Astrocyte (in vitro differentiated cells and primary cell): ENCODE measurements at regions not wholly inside any gene's neighbourhood (a gene's known extent, or its start where the extent isn't known, plus 50 kb on each side); places are given as distances from the start of the nearest gene placed in this dataset.

Experiments used
- EZH2 ChIP-seq: IDR thresholded peaks from 2 replicates; pipeline ENCODE4 v1.6.1; 2012; ENCODE audit warnings: mild to moderate bottlenecking, low read length, inconsistent platforms; ENCODE audit not compliant: insufficient read depth
- TF ChIP-seq, protein P1 (sequence below): IDR thresholded peaks from 2 replicates; pipeline ENCODE4 v1.5.1; 2011; ENCODE audit warnings: low read depth, mild to moderate bottlenecking, inconsistent platforms, low read length, moderate library complexity; ENCODE audit not compliant: insufficient read depth

DNA sequence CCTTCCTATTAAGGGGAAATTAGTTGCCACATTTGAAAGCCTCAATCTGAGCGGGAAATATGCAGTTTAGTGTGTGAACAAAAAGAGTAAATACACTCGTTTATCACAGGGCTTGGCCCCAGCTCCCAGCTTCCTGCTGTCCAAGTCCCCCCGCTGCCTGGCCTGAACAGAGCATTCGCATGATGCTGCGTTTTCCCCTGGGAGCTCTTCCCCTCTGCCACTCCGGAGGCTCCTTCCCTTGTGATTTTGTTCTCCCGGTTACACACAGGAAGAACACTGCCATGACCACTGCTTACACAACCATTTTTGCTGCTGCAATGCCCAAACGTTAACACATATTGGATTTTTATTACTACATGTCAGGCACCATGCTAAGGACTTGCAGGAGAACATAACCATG lies 120.7 kb upstream of the ADARB2 start:
- TF ChIP-seq, protein P1, sequence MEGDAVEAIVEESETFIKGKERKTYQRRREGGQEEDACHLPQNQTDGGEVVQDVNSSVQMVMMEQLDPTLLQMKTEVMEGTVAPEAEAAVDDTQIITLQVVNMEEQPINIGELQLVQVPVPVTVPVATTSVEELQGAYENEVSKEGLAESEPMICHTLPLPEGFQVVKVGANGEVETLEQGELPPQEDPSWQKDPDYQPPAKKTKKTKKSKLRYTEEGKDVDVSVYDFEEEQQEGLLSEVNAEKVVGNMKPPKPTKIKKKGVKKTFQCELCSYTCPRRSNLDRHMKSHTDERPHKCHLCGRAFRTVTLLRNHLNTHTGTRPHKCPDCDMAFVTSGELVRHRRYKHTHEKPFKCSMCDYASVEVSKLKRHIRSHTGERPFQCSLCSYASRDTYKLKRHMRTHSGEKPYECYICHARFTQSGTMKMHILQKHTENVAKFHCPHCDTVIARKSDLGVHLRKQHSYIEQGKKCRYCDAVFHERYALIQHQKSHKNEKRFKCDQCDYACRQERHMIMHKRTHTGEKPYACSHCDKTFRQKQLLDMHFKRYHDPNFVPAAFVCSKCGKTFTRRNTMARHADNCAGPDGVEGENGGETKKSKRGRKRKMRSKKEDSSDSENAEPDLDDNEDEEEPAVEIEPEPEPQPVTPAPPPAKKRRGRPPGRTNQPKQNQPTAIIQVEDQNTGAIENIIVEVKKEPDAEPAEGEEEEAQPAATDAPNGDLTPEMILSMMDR: no peak
- no peak for TF ChIP-seq EZH2
